ENCODE measurements at regions not wholly inside any gene's neighbourhood (a gene's known extent, or its start where the extent isn't known, plus 50 kb on each side); places are given as distances from the start of the nearest gene placed in this dataset.

GRCh38 chr20:24733416-24733815, 215.7 kb upstream of the CST7 start:
- ATAC-seq (ENCODE audit: low read depth), result no peak
- Histone ChIP-seq H3K9me1 (ENCODE audit: insufficient read depth, low read length) (no peaks in the 10 kb centered on the region; the same call in 1 of the 2 replicates), H3K27ac (ENCODE audit: insufficient read depth, low read length) (no peak overlapping the region), H4K91ac (ENCODE audit: insufficient read depth, low read depth, low read length) (no peak overlapping the region), H2BK120ac (ENCODE audit: low read depth, low read length) (no peak overlapping the region), H4K5ac (ENCODE audit: low read depth, low read length) (no peak overlapping the region), H3K79me1 (ENCODE audit: low read depth in 1 of 2, low read length in 2 of 2) (no peaks in the 10 kb centered on the region), H2BK20ac (ENCODE audit: low read depth, low read length) (no peak overlapping the region), H3K14ac (replicated peaks; ENCODE audit: low read depth, low read length) (no peak overlapping the region), H3K4ac (ENCODE audit: low read depth, low read length) (no peak overlapping the region), H3K23ac (ENCODE audit: low read depth, low read length) (no peak overlapping the region), H3K27me3 (ENCODE audit: control insufficient read depth, insufficient read depth, low read length) (peaks cover 18% of the 10 kb centered on the region; the same call in 1 of the 2 replicates), H3K9me3 (ENCODE audit: control insufficient read depth, insufficient read depth, low read length) (no peaks in the 10 kb centered on the region; the same call in 1 of the 2 replicates), H3K4me2 (ENCODE audit: low read depth, low read length) (no peak overlapping the region), H3K9ac (ENCODE audit: low read depth, low read length) (no peak overlapping the region), H3K56ac (ENCODE audit: extremely low read depth, insufficient read depth, low read length) (no peak overlapping the region), H2BK5ac (ENCODE audit: low read depth, low read length, poor library complexity, severe bottlenecking) (no peak overlapping the region), H3K4me3 (ENCODE audit: insufficient read depth, low read depth, low read length) (no peak overlapping the region), H2AFZ (replicated peaks; ENCODE audit: low read length, poor library complexity) (no peak overlapping the region), H2AK9ac (replicated peaks; ENCODE audit: low read depth, low read length, poor library complexity) (no peak overlapping the region), H2BK15ac (ENCODE audit: low read depth, low read length) (no peak overlapping the region), H3K36me3 (ENCODE audit: control insufficient read depth, insufficient read depth, low read length) (no peaks in the 10 kb centered on the region), H4K8ac (ENCODE audit: low read depth in 2 of 2, low read length in 2 of 2) (no peak overlapping the region), H2AK5ac (ENCODE audit: low read depth, low read length) (no peak overlapping the region), H4K20me1 (ENCODE audit: insufficient read depth, low read length) (no peaks in the 10 kb centered on the region), H3K4me1 (ENCODE audit: control insufficient read depth, insufficient read depth, low read length) (peaks cover 7% of the 10 kb centered on the region; the same call in 1 of the 2 replicates), H3K18ac (ENCODE audit: low read depth, low read length) (no peak overlapping the region)
- DNase-seq, result no peak
- TF ChIP-seq MXI1 (IDR thresholded peaks at IDR 0.05; ENCODE audit: borderline replicate concordance, low read depth, low read length) (no peak), RAD21 (IDR thresholded peaks at IDR 0.05; ENCODE audit: low read length) (no peak), POLR2A (IDR thresholded peaks at IDR 0.05; ENCODE audit: low read depth, low read length) (no peak), USF2 (IDR thresholded peaks at IDR 0.05; ENCODE audit: low read depth, low read length) (no peak), BHLHE40 (IDR thresholded peaks at IDR 0.05; ENCODE audit: low read depth, low read length) (no peak), SMC3 (IDR thresholded peaks at IDR 0.05; ENCODE audit: low read depth, low read length) (no peak), MAZ (IDR thresholded peaks at IDR 0.05; ENCODE audit: borderline replicate concordance, low read depth, low read length) (no peak), FOS (IDR thresholded peaks at IDR 0.05; ENCODE audit: low read depth, low read length) (no peak), CHD1 (IDR thresholded peaks at IDR 0.05; ENCODE audit: low read depth, low read length) (no peak), NFE2L2 (IDR thresholded peaks at IDR 0.05; ENCODE audit: low read depth, low read length) (no peak), MAFK (IDR thresholded peaks at IDR 0.05; ENCODE audit: low read depth, low read length) (no peak), CEBPB (IDR thresholded peaks at IDR 0.05; ENCODE audit: low read depth, low read length) (no peak), RCOR1 (IDR thresholded peaks at IDR 0.05; ENCODE audit: insufficient replicate concordance, low read length) (no peak), RFX5 (IDR thresholded peaks at IDR 0.05; ENCODE audit: low read depth, low read length) (no peak)
- TF ChIP-seq, protein P1, sequence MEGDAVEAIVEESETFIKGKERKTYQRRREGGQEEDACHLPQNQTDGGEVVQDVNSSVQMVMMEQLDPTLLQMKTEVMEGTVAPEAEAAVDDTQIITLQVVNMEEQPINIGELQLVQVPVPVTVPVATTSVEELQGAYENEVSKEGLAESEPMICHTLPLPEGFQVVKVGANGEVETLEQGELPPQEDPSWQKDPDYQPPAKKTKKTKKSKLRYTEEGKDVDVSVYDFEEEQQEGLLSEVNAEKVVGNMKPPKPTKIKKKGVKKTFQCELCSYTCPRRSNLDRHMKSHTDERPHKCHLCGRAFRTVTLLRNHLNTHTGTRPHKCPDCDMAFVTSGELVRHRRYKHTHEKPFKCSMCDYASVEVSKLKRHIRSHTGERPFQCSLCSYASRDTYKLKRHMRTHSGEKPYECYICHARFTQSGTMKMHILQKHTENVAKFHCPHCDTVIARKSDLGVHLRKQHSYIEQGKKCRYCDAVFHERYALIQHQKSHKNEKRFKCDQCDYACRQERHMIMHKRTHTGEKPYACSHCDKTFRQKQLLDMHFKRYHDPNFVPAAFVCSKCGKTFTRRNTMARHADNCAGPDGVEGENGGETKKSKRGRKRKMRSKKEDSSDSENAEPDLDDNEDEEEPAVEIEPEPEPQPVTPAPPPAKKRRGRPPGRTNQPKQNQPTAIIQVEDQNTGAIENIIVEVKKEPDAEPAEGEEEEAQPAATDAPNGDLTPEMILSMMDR (conservative IDR thresholded peaks at IDR 0.05; ENCODE audit: low read depth, low read length), result no peak
- TF ChIP-seq, protein P2, sequence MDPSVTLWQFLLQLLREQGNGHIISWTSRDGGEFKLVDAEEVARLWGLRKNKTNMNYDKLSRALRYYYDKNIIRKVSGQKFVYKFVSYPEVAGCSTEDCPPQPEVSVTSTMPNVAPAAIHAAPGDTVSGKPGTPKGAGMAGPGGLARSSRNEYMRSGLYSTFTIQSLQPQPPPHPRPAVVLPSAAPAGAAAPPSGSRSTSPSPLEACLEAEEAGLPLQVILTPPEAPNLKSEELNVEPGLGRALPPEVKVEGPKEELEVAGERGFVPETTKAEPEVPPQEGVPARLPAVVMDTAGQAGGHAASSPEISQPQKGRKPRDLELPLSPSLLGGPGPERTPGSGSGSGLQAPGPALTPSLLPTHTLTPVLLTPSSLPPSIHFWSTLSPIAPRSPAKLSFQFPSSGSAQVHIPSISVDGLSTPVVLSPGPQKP (IDR thresholded peaks at IDR 0.05; ENCODE audit: borderline replicate concordance, low read depth, low read length), result no peak
- intact Hi-C loops (cut with micrococcal nuclease) (no loop called here), dilution Hi-C loops (cut with HindIII; ENCODE audit: low sequenced_read_pairs, unreplicated experiment) (no loop called here), in situ Hi-C loops (cut with MboI; ENCODE audit: low sequenced_read_pairs) (no loop called here)
- no TSS peak for BruUV-seq (replicated peaks)
- ChIA-PET POLR2A (ENCODE audit: unreplicated experiment) (no interaction called here), CTCF (no interaction called here)
- no CpG with 5 or more reads among the region's 1 CpG for WGBS, 2 experiments (ENCODE audit: extremely low coverage in 2 of 2, insufficient read length in 1 of 2)
